ENCODE measurements at regions not wholly inside any gene's neighbourhood (a gene's known extent, or its start where the extent isn't known, plus 50 kb on each side); places are given as distances from the start of the nearest gene placed in this dataset.

- TF ChIP-seq CTCF (IDR thresholded peaks at IDR 0.05 in 8 of 11, conservative IDR thresholded peaks at IDR 0.05 in 3 of 11) (no peak), POLR2A (IDR thresholded peaks at IDR 0.05) (no peak), POLR2AphosphoS5 (IDR thresholded peaks at IDR 0.05) (no peak)
- Histone ChIP-seq H3K27ac (no peak overlapping the region), H3K36me3 (no peaks in the 10 kb centered on the region), H3K4me1 (no peaks in the 10 kb centered on the region), H3K9me3 (peaks cover 0 to 7% (median 0%) of the 10 kb centered on the region in 8 donors), H3K4me3 (no peak overlapping the region), H3K27me3 (replicated peaks in 1 of 7) (no peaks in the 10 kb centered on the region)
- intact Hi-C loops (cut with DNase I; ENCODE audit: low total_unique reads): no loop called here
- DNase-seq: no peak
- WGBS, 5 donors: 83 to 93% (median 87%) methylated on average over 14 of the region's 14 CpGs
These were observed 54.7 kb upstream of the ZNF423 start for GRCh38 chr16:49910541-49911071.

- Histone ChIP-seq H3K36me3 (no peaks in the 10 kb centered on the region), H3K27ac (no peak overlapping the region), H3K4me1 (no peaks in the 10 kb centered on the region), H3K27me3 (replicated peaks in 1 of 7) (no peaks in the 10 kb centered on the region), H3K4me3 (no peak overlapping the region), H3K9me3 (peaks cover 0 to 7% (median 0%) of the 10 kb centered on the region in 8 donors)
- TF ChIP-seq CTCF (IDR thresholded peaks at IDR 0.05 in 8 of 11, conservative IDR thresholded peaks at IDR 0.05 in 3 of 11): no peak
- no peak for TF ChIP-seq POLR2AphosphoS5 (IDR thresholded peaks at IDR 0.05)
- TF ChIP-seq POLR2A (IDR thresholded peaks at IDR 0.05): no peak
- intact Hi-C loops (cut with DNase I; ENCODE audit: low total_unique reads): no loop called here
- DNase-seq: no peak
- 85 to 97% (median 92%) methylated on average over 2 of the region's 2 CpGs for WGBS, 5 donors
These were observed 55.5 kb upstream of the ZNF423 start for GRCh38 chr16:49911430-49911829.

GRCh38 chr16:49912721-49913120 lies 56.8 kb upstream of the ZNF423 start:
- Histone ChIP-seq H3K9me3 (peaks cover 0 to 7% (median 0%) of the 10 kb centered on the region in 8 donors), H3K27ac (no peak overlapping the region), H3K4me3 (no peak overlapping the region), H3K27me3 (replicated peaks in 1 of 7) (no peaks in the 10 kb centered on the region), H3K4me1 (no peaks in the 10 kb centered on the region), H3K36me3 (no peaks in the 10 kb centered on the region)
- WGBS, 5 donors: 62 to 72% (median 69%) methylated on average over 2 to 4 of the region's 4 CpGs
- no peak for TF ChIP-seq POLR2AphosphoS5 (IDR thresholded peaks at IDR 0.05)
- no peak for TF ChIP-seq POLR2A (IDR thresholded peaks at IDR 0.05)
- no peak for TF ChIP-seq CTCF (IDR thresholded peaks at IDR 0.05 in 8 of 11, conservative IDR thresholded peaks at IDR 0.05 in 3 of 11)
- DNase-seq: no peak
- intact Hi-C loops (cut with DNase I; ENCODE audit: low total_unique reads): no loop called here

GRCh38 chr16:49913720-49914119 lies 57.8 kb upstream of the ZNF423 start:
- WGBS, 5 donors: 80 to 86% (median 86%) methylated on average over 6 of the region's 6 CpGs
- H3K9me3 ChIP-seq: peaks cover 0 to 7% (median 0%) of the 10 kb centered on the region in 8 donors
- H3K4me3 ChIP-seq: no peak overlapping the region
- H3K36me3 ChIP-seq: no peaks in the 10 kb centered on the region
- intact Hi-C loops (cut with DNase I; ENCODE audit: low total_unique reads): no loop called here
- TF ChIP-seq POLR2AphosphoS5 (IDR thresholded peaks at IDR 0.05) (no peak), POLR2A (IDR thresholded peaks at IDR 0.05) (no peak), CTCF (IDR thresholded peaks at IDR 0.05 in 8 of 11, conservative IDR thresholded peaks at IDR 0.05 in 3 of 11) (no peak)
- DNase-seq: no peak
- no peaks in the 10 kb centered on the region for H3K27me3 ChIP-seq (replicated peaks in 1 of 7)
- no peak overlapping the region for H3K27ac ChIP-seq
- H3K4me1 ChIP-seq: no peaks in the 10 kb centered on the region
